GM19455 (cell line): ENCODE measurements at regions not wholly inside any gene's neighbourhood (a gene's known extent, or its start where the extent isn't known, plus 50 kb on each side); places are given as distances from the start of the nearest gene placed in this dataset.

Experiments used
- ATAC-seq: cut with Tn5 transposase; IDR thresholded peaks from one replicate; pipeline ENCODE4 v1.9.1; 2021; ENCODE audit not compliant: unreplicated experiment

DNA sequence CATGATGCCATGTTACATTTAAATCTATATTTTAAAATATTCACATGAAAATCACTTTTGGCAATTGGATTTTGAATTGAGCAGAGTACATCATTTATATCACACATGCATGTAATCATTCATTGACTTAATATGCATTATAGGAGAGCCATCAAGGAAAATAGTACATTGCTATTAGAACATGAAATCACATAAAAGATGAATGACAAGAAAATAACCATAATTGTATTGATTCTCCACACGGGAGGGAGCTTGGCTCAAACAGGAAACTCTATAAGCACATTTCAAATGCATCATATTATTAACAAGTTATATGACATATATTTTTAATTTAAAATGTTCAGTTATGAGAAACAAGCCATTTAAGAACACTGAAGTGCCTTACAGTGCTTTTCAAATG is 208.6 kb upstream of the PRR20A start:
- no peak for ATAC-seq

DNA sequence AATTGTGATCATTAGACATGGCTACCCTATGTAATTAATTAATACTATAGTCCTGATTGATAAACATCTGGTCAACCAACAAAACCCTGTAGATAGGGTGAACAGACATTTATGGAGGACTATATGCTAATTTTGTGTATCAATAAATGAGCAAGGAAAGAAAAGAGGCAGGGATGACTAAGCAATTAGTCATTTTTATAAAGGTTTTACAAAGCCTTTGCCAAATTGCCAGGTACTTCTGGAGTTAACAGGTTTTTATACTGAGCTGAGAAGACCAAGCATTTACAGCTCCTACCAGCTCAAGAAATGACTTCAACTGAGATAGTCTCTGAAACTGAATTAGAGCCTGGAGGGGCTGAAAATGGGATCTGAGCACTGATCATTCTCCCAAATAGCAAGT is 186.8 kb upstream of the PRR20A start:
- ATAC-seq, result no peak

DNA sequence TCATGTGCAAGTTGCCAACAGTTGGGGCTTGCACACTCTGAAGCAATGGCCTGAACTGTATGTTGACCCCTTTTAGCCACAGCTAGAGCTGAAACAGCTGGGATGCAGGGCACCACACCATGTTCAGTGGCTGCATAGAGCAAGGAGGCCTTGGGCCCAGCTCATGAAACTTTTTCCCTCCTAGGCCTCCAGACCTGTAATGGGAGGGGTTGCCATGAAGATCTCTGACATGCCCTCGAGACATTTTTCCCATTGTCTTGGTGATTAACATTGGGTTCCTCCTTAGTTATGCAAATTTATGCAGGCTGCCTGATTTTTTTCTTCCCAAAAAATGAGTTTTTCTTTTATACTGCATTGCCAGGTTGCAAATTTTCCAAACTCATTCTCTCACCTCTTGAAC is 165.1 kb upstream of the PRR20A start:
- no peak for ATAC-seq

DNA sequence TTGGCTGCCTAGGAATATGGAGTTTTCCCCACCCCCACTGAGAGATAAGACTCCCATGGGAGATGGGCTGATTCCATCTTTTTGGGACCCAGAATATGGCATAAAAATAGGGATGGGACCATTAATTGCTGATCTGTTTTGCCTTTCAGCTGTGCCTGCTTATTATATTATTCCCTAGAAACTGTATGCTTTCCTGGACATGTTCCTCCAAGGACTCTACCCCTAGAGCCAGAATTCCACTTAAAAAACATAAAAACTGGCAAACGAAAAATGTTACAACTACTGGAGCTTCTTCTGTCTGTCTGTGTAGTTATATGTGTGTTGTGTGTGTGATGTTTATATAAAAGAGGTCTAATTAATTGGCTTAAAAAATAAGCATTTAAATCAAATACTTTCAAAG is 159.9 kb upstream of the PRR20A start:
- ATAC-seq, result no peak

DNA sequence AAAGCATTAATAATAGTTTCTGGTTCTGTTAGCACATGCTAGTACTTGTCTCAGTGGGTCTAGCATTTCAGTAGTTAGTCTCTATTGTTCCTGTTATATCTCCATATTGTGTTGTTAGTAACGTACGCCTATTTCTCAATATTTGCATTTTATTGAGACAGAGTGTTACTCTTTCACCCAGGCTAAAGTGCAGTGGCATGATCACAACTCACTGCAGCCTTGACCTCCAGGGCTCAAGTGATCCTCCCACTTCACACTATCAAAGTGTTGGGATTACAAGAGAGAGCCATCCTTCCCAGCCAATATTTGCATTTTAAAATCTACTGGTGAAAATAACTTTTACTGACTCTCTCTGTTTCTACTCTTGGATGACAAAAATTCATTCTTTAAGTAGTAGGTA is 154.6 kb upstream of the PRR20A start:
- ATAC-seq, result no peak

DNA sequence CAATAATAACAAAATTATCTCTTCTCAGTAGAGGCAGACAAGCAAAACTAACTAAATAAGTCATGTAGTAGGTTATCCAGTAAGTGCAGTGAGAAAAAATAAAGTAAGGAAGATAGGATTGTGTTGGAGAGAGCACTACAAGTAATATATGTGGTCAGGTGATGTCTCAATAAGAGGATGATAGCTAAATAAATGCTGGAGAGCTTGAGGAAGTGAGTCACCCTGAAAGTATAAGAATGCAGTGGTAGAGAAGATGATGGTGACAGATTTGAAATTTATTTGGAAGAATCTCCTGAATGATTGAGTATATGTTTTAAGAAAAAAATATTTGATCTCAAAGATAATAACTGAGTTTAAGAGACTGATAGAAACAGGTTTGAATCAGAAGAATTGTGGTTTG is 152.2 kb upstream of the PRR20A start:
- ATAC-seq, result no peak

DNA sequence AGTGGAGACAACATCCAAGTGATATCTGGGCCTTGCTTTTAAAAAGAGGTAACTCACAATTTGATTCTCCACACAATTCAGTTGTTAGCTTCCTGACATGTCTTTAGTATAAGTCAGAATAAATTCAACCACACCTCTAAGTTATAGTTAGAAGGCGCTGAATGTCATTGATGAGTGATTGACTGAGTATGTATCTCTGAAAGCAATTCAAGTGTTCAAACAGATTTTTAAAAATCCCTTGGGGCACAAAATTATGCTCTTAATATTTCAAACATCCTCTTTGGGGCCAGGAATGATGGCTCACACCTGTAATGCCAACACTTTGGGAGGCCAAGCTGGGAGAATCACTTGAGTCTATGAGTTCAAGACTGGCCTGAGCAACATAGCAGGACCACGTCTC is 137.0 kb upstream of the PRR20A start:
- ATAC-seq, result no peak

DNA sequence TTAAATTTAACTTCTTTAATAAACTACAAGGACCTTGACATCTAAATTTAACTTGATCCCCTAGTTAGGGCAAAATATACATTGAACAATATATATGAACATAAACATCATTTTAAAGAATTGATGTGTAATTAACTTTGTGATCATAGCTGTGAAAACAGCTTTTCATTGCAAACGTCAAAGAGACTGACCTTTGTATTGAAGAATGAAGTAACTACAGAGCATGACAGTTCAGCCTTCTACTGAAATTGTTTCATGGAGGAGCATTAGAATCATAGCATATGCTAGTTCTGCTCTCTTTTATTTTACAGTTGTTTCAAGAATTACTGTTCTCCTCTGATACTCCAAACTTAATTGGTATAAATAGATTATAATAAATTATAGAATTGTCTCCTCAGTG is 123.4 kb upstream of the PRR20A start:
- ATAC-seq, result no peak

DNA sequence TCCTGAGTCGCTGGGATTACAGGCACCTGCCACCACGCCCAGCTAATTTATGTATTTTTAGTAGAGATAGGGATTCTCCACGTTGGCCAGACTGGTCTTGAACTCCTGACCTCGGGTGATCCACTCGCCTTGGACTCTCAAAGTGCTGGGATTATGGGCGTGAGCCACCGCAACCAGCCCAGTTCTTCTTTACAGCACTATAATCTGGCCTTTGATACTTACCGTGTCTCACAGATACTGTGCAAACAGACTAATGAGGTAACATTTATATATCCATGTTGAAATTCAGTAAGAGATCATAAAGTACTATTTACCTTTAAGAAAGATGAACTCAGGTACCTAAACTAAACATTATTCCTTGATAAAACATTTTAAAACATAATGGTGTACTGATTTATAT is 121.8 kb upstream of the PRR20A start:
- ATAC-seq, result no peak

DNA sequence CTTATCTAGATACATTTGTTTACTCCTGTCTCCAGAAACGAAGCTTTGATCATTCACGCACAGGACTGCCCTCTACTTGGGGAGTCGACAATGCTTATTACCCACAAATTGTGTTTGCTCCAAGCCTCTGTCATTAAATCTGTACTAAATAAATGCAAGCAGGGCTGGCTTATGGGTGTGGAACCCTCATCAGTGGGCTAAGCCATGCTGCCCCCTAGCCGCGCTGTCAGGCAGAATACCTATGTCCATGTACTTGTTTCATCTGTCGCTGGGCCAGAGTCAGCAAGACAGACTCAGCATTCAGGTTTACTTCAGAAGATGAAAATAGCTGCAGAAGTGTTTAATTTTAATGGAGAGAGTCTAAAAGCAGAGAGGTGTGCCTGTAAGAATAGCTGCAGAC is 110.0 kb upstream of the PRR20A start:
- no peak for ATAC-seq

DNA sequence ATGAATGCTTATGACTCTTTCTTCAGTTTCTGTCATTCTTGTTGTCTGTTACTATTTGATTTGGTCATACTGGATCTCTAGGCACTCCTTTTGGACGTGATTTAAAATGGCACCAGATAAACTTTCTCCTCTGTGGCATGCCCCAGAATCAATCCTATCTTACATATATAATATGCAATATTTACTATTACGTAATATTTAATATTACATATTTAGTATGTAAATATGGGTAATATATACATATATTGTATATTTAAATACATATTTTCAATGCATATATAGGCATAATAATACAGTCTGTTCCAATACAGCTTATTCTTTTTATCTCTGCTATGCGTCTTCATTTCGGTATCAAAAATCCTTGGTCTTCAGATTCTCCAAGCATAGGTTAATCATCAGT is 104.4 kb upstream of the PRR20A start:
- ATAC-seq, result no peak

DNA sequence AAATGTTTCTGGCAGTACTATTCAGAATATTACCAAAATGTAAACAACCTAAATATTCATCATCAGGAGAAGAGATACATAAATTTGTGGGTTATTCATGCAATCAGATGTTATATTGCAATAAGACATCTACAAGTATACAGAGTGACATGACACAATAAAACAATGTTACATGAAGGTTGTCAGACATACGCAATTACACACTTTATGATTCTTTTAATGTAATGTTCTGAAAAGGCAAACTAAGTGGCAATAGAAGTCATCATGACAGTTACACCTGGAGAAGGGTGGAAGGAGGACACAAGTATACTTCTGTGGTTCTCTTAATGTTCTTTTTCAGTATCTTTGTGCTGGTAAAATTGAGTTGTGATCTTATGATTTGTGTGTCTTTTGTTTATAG is 95.8 kb upstream of the PRR20A start:
- no peak for ATAC-seq

DNA sequence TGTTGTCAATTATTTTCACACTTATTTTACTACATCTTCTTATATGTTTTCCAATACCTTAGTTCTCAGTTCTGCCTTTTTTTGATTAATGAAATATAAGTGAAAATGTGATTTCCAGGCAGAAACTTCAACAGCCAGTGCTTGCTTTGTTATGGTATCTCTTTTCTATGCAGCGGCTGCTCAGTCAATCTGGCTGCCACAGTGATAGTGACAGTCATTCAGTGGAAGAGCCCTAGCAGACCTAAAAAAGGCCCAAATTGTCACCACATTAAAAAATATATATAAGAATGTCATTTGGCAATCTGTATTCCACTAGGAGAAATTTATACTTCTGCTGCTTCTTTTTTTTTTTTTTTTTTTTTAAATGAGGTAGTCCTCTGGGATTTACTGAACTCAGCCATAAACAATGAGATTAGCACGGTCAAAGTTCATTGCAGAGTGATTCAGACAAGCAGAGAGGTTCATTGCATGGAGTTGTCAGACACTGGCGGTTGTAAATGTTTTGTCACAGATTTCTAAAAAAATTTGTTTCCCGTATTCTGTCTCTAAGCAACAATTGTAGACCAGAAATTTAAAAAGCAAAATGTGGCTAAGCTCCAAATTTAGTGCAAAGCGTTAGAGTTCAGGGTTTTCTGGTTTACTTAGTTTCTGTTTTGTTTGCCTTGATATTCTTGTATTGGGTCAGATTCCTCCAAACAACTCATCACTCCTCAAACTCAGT is 94.7 kb upstream of the PRR20A start:
- no peak for ATAC-seq

DNA sequence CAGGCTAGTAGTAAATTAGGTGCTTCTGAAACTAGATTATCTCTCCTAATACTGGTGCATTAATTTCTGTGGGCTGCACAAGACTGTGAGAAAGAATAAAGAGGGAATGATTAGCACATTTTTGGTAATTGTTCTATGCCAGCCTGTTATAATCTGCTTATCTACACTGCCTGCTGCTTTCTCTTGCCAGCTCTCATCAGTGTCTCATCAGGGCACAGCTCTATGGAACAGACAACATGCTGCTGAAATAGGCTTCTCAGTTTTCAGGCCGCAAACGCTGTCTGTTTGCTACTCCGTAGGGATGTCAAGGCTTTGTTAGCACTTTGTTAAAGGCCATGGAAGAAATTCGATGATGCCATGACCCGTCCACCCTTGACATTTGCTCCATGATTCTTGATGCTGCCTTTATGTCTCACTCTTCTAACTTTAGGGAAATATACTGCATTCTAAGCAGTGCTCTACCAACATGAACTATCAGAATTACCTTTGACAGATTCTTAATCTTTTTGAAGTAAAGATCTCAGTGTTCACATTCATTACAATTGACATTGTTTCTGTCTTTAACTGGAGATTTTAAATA is 84.0 kb upstream of the PRR20A start:
- no peak for ATAC-seq

DNA sequence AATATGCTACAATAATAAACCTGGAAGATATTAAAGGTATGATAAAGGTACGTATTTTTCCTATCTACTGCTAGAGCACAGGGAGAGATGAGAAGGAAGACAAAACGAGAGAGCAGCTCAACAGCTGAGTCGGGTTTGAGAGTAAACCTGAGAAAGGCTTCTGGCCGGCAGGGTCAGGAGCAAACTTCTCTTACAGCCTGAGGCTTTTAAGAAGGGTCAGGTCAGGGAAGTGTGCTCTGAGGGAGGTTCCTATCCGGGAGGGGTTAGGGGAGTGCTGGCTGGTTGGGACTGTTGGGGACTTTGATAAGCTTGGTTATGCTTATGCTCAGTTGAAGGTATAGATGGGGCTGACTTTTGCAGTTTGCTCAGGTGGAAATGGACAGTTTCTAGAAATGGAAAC is 77.7 kb upstream of the PRR20A start:
- ATAC-seq, result no peak

DNA sequence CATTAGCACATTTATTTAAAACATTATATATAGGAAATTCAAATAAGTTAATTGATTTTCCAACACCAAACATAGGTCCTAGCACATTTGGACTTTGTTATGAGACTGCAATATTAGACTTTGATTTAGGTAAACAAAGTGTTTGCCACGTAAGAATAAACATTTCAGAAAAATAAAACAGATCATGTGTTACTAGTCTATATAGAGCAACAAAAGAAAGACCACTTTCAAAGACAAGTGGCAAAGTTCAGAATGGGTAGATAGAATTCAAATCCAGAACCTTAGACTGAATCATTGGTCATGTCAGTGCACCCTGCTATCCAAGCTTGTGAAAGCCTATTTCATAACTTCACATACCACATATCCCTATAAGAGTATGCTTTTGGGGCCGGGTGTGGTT is 66.7 kb upstream of the PRR20A start:
- no peak for ATAC-seq

DNA sequence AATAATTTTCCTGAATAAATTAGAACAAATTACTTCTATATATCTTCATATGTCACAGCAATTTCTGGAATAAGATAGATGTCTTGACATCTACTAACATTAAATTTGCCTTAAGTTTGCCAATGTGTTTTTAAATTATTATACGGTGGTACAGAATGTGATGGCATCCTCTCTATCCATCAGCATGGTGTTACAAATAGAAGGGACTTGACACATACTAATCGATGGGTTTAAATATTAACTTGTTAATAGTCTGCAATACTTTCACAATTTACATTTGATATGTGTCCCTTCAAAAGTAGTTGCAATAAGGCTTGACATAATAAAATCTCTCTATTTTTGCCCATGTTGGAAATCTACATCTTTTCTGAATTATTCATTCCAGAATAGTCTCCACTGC is 65.1 kb upstream of the PRR20A start:
- no peak for ATAC-seq

DNA sequence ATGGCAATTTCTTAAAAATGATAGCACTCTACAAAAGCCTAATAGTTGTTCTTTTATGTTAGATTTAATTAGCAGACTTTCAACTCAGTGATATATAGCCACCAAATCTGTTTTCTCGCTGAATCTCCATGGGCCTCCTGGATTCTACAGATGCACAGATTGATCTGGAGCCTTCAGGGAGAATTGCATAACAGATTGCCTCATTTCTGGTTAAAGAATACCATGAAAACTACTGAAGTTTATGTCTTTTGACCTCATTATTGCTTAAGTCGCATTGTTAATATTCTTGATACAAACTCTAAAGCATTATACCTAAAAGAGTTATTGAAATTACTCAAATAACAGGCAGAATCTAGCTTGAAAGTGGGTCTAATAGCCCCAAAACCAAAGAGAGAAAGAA is 53.7 kb upstream of the PRR20A start:
- ATAC-seq, result no peak
